ENCODE measurements at regions not wholly inside any gene's neighbourhood (a gene's known extent, or its start where the extent isn't known, plus 50 kb on each side); places are given as distances from the start of the nearest gene placed in this dataset.

- no peak for TF ChIP-seq RAD21 (IDR thresholded peaks at IDR 0.05; ENCODE audit: low read depth)
- TF ChIP-seq EGR1 (IDR thresholded peaks at IDR 0.05): no peak
- no peak for TF ChIP-seq TAF1 (IDR thresholded peaks at IDR 0.05; ENCODE audit: low read depth)
- TF ChIP-seq TCF12 (IDR thresholded peaks at IDR 0.05; ENCODE audit: low read depth): no peak
- no peak for TF ChIP-seq TEAD4 (IDR thresholded peaks at IDR 0.05)
- no peak for TF ChIP-seq MAX (IDR thresholded peaks at IDR 0.05)
- TF ChIP-seq EP300 (IDR thresholded peaks at IDR 0.05; ENCODE audit: borderline replicate concordance): no peak
- no peak for TF ChIP-seq NFIC (IDR thresholded peaks at IDR 0.05)
- TF ChIP-seq FOXM1 (IDR thresholded peaks at IDR 0.05; ENCODE audit: borderline replicate concordance, low read depth): no peak
- TF ChIP-seq YY1 (IDR thresholded peaks at IDR 0.05; ENCODE audit: low read depth): no peak
Observed at GRCh38 chr2:66901344-66901743, 466.4 kb downstream of the MEIS1 start.

Data from Ishikawa (cell line).